Breast epithelium (tissue), 3 donors: ENCODE measurements at regions not wholly inside any gene's neighbourhood (a gene's known extent, or its start where the extent isn't known, plus 50 kb on each side); places are given as distances from the start of the nearest gene placed in this dataset.

Experiments
- POLR2A ChIP-seq: fragments of 450-650 bp; IDR thresholded peaks from one replicate; pipeline ENCODE4 v1.6.1; 2016; ENCODE audit warnings: antibody characterized with exemption, mild to moderate bottlenecking, moderate library complexity
- TF ChIP-seq, protein P1 (sequence below), 3 donors: fragments of 450-650 bp; IDR thresholded peaks; one replicate each; pipeline ENCODE4 v1.5.1; 2016 to 2017; ENCODE audit warnings: antibody characterized with exemption in 3 of 3, mild to moderate bottlenecking in 3 of 3, moderate library complexity in 3 of 3

DNA sequence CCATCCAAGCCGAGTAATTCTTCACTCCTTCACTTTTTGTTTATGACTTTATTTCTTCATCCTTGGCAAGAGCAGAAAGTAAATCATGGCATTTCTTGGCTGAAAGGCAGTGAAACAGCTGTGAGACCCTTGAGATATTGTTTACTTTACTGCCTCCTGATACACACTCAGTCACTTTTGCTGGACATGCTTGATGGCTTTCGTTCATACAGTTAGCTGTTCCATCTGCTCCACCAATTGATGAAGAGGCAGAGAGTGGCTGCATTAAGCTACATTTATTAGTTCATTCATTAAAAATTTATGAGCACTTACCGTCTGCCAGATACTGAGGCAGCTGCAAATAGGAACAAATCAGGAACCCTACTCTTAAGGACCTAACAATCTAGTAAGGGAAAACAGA, 184.4 kb upstream of the OR13F1 start:
- TF ChIP-seq, protein P1, sequence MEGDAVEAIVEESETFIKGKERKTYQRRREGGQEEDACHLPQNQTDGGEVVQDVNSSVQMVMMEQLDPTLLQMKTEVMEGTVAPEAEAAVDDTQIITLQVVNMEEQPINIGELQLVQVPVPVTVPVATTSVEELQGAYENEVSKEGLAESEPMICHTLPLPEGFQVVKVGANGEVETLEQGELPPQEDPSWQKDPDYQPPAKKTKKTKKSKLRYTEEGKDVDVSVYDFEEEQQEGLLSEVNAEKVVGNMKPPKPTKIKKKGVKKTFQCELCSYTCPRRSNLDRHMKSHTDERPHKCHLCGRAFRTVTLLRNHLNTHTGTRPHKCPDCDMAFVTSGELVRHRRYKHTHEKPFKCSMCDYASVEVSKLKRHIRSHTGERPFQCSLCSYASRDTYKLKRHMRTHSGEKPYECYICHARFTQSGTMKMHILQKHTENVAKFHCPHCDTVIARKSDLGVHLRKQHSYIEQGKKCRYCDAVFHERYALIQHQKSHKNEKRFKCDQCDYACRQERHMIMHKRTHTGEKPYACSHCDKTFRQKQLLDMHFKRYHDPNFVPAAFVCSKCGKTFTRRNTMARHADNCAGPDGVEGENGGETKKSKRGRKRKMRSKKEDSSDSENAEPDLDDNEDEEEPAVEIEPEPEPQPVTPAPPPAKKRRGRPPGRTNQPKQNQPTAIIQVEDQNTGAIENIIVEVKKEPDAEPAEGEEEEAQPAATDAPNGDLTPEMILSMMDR (IDR thresholded peaks at IDR 0.05), result no peak
- TF ChIP-seq POLR2A, result no peak
